Upper lobe of right lung (tissue), 1 donor: ENCODE measurements at regions not wholly inside any gene's neighbourhood (a gene's known extent, or its start where the extent isn't known, plus 50 kb on each side); places are given as distances from the start of the nearest gene placed in this dataset.

Experiments used
- ATAC-seq: fragments of 200-7000 bp; cut with Tn5 transposase; one replicate; pipeline ENCODE4 v1.9.1; 2020; ENCODE audit warnings: mild to moderate bottlenecking, moderate library complexity
- DNase-seq: peaks from one replicate; pipeline ENCODE4 v3.0.0-alpha.2; 2020
- H3K27ac ChIP-seq: fragments of 200-600 bp; one replicate; pipeline ENCODE4 v1.8.0; 2022
- H3K27me3 ChIP-seq: fragments of 200-600 bp; one replicate; pipeline ENCODE4 v1.8.0; 2022; ENCODE audit warnings: mild to moderate bottlenecking
- H3K36me3 ChIP-seq: fragments of 200-600 bp; one replicate; pipeline ENCODE4 v1.8.0; 2022
- H3K4me1 ChIP-seq: fragments of 200-600 bp; one replicate; pipeline ENCODE4 v1.8.0; 2022
- H3K4me3 ChIP-seq: fragments of 200-600 bp; one replicate; pipeline ENCODE4 v1.8.0; 2022; ENCODE audit warnings: mild to moderate bottlenecking
- H3K9me3 ChIP-seq: fragments of 200-600 bp; one replicate; pipeline ENCODE4 v1.8.0; 2022
- intact Hi-C: fragments of 100-400 bp; cut with DNase I; formaldehyde crosslinking; loops from one replicate; pipeline ENCODE4 v1.11.0; 2022
- TF ChIP-seq, protein P1 (sequence below): fragments of 200-600 bp; IDR thresholded peaks from one replicate; pipeline ENCODE4 v1.8.0; 2022; ENCODE audit warnings: antibody characterized with exemption
- donor health status: DM: no; HTN: yes; CAD: no; lungs with severe emphysema.

DNA sequence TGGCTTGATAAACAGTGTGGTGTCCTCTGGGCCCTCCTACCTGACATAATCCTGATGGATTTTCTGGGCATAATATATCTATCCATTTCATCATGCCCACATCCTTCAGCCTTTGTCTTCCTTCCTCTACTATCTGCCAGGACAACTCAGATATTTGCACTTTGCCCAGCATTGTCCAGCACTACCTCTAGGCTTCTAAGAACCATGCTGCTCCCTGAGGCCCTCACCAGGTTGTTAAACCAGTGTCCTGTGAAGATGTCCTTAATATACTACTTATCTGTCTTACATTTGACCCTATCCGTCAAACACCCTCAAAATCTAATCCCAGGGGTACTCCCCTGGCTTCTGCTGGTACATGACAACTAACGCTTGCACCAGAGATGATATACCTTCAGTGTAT is 58.2 kb upstream of the MAML3 start:
- Histone ChIP-seq H3K27ac (no peak overlapping the region), H3K9me3 (no peaks in the 10 kb centered on the region), H3K27me3 (no peaks in the 10 kb centered on the region), H3K36me3 (no peaks in the 10 kb centered on the region), H3K4me3 (no peak overlapping the region), H3K4me1 (no peaks in the 10 kb centered on the region)
- intact Hi-C loops: no loop called here
- TF ChIP-seq, protein P1, sequence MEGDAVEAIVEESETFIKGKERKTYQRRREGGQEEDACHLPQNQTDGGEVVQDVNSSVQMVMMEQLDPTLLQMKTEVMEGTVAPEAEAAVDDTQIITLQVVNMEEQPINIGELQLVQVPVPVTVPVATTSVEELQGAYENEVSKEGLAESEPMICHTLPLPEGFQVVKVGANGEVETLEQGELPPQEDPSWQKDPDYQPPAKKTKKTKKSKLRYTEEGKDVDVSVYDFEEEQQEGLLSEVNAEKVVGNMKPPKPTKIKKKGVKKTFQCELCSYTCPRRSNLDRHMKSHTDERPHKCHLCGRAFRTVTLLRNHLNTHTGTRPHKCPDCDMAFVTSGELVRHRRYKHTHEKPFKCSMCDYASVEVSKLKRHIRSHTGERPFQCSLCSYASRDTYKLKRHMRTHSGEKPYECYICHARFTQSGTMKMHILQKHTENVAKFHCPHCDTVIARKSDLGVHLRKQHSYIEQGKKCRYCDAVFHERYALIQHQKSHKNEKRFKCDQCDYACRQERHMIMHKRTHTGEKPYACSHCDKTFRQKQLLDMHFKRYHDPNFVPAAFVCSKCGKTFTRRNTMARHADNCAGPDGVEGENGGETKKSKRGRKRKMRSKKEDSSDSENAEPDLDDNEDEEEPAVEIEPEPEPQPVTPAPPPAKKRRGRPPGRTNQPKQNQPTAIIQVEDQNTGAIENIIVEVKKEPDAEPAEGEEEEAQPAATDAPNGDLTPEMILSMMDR: no peak
- DNase-seq (no peak), ATAC-seq (no peak)

DNA sequence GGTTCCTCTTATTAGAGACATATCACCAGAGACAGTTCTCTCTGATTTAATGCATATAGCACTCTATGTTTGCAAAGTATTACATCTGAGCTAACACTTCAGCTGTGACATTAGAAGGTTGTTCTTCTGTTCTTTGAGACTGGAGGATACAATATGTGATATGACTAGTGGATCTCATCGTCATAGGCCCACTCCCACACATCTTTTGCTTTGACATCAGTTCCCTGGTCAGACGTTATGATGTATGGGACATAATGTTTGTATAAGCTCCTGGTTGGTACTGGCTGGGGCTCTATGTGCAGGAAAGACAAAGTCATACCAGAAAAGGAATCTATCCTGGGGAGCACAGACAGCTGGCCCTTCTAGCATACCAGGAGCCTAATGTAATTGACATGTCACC is 57.7 kb upstream of the MAML3 start:
- TF ChIP-seq, protein P1: no peak
- no peak overlapping the region for H3K27ac ChIP-seq
- H3K4me3 ChIP-seq: no peak overlapping the region
- intact Hi-C loops: no loop called here
- ATAC-seq (no peak), DNase-seq (no peak)
- no peaks in the 10 kb centered on the region for H3K36me3 ChIP-seq
- H3K27me3 ChIP-seq: no peaks in the 10 kb centered on the region
- H3K4me1 ChIP-seq: no peaks in the 10 kb centered on the region
- H3K9me3 ChIP-seq: no peaks in the 10 kb centered on the region

DNA sequence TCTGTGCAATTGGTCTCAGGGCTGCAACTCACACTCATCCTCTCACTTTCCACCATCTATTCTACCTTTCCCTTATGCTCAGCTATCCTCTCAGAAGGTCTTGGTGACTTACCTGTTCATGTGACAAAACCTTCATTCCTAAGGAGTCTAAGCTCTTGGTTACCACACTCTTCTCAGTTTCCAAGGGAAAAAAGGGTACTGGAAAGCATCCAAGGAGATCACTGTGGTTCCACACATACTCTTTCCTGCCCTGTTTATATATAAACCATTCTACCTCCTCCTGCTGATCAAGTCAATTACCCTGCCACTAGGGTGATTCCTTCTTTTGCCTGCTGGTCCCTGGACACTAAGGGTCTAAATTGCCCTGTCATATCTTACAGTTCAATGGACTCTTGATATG is 57.2 kb upstream of the MAML3 start:
- DNase-seq (no peak), ATAC-seq (no peak)
- Histone ChIP-seq H3K4me3 (no peak overlapping the region), H3K27me3 (no peaks in the 10 kb centered on the region), H3K9me3 (no peaks in the 10 kb centered on the region), H3K27ac (no peak overlapping the region), H3K4me1 (no peaks in the 10 kb centered on the region), H3K36me3 (no peaks in the 10 kb centered on the region)
- intact Hi-C loops: no loop called here
- TF ChIP-seq, protein P1: no peak

DNA sequence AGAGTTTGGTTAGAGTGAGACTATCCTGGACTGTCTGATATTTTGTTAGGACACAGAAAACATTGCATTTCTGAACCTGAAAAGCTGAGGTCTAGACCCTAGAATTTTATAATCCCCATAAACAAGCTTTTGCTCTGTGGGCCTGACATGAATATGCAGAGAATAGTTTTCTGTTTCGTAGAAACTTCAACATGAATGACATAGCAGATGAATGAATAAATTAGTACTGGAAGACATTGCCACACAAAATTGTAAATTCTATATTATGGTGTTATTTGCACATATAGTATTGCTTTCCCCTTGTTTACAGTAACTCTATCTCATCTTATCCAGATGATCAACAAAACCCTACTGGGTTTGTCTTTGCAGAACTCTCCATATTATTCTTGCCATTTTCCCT is 54.9 kb upstream of the MAML3 start:
- ATAC-seq: no peak
- no peak overlapping the region for H3K4me3 ChIP-seq
- no peaks in the 10 kb centered on the region for H3K9me3 ChIP-seq
- H3K27ac ChIP-seq: no peak overlapping the region
- intact Hi-C loops: no loop called here
- H3K27me3 ChIP-seq: no peaks in the 10 kb centered on the region
- TF ChIP-seq, protein P1: no peak
- H3K4me1 ChIP-seq: no peaks in the 10 kb centered on the region
- no peak for DNase-seq
- H3K36me3 ChIP-seq: no peaks in the 10 kb centered on the region
